HG02970 (cell line): ENCODE measurements at regions not wholly inside any gene's neighbourhood (a gene's known extent, or its start where the extent isn't known, plus 50 kb on each side); places are given as distances from the start of the nearest gene placed in this dataset.
"Not testable (repeated sequence)": the region's sequence is repeated elsewhere in the genome, so short reads cannot be mapped to it uniquely, and the experiment has no call there.

Source experiments
- ATAC-seq: cut with Tn5 transposase; IDR thresholded peaks from one replicate; pipeline ENCODE4 v1.9.1; 2021; ENCODE audit warnings: mild to moderate bottlenecking, moderate library complexity, moderate number of reproducible peaks; ENCODE audit not compliant: unreplicated experiment, low FRiP score

- not testable (repeated sequence) for ATAC-seq
Measured at GRCh38 chr17:26936645-26937044, 357.3 kb upstream of the WSB1 start.

- not testable (repeated sequence) for ATAC-seq
Measured at GRCh38 chr17:26937750-26938322, 356.1 kb upstream of the WSB1 start.

- not testable (repeated sequence) for ATAC-seq
Measured at GRCh38 chr17:26939755-26940154, 354.2 kb upstream of the WSB1 start.

GRCh38 chr17:26940587-26940986, 353.3 kb upstream of the WSB1 start:
- ATAC-seq, result not testable (repeated sequence)

GRCh38 chr17:26962255-26963162, 331.4 kb upstream of the WSB1 start:
- ATAC-seq, result no peak

- no peak for ATAC-seq
Measured at GRCh38 chr17:26963163-26963503, 330.8 kb upstream of the WSB1 start.

- not testable (repeated sequence) for ATAC-seq
Measured at GRCh38 chr17:26965898-26966624, 327.9 kb upstream of the WSB1 start.

- not testable (repeated sequence) for ATAC-seq
Measured at GRCh38 chr17:26966625-26967179, 327.2 kb upstream of the WSB1 start.

GRCh38 chr17:26981845-26982425, 312.0 kb upstream of the WSB1 start:
- not testable (repeated sequence) for ATAC-seq

- not testable (repeated sequence) for ATAC-seq
Measured at GRCh38 chr17:26982563-26982962, 311.4 kb upstream of the WSB1 start.

GRCh38 chr17:26987851-26988250, 306.1 kb upstream of the WSB1 start:
- ATAC-seq, result not testable (repeated sequence)

- ATAC-seq, result not testable (repeated sequence)
Measured at GRCh38 chr17:26994648-26995047, 299.3 kb upstream of the WSB1 start.

GRCh38 chr17:26996146-26996916, 297.6 kb upstream of the WSB1 start:
- not testable (repeated sequence) for ATAC-seq

GRCh38 chr17:27007734-27008531, 286.0 kb upstream of the WSB1 start:
- not testable (repeated sequence) for ATAC-seq

GRCh38 chr17:27009087-27009486, 284.8 kb upstream of the WSB1 start:
- ATAC-seq, result no peak

- not testable (repeated sequence) for ATAC-seq
Measured at GRCh38 chr17:27010138-27010537, 283.8 kb upstream of the WSB1 start.

- not testable (repeated sequence) for ATAC-seq
Measured at GRCh38 chr17:27030552-27030951, 263.4 kb upstream of the WSB1 start.

- ATAC-seq, result no peak
Measured at GRCh38 chr17:27038676-27039075, 255.2 kb upstream of the WSB1 start.

GRCh38 chr17:27045039-27045438, 248.9 kb upstream of the WSB1 start:
- not testable (repeated sequence) for ATAC-seq
